ENCODE measurements at regions not wholly inside any gene's neighbourhood (a gene's known extent, or its start where the extent isn't known, plus 50 kb on each side); places are given as distances from the start of the nearest gene placed in this dataset.

- DNase-seq: no peak
- no peak overlapping the region for H3K4me3 Mint-ChIP-seq
- H3K27me3 Mint-ChIP-seq: no peaks in the 10 kb centered on the region
- CTCF ChIA-PET: no interaction called here
- Histone ChIP-seq H3K27ac (ENCODE audit: low read depth in 1 of 2, low read length in 2 of 2) (no peak overlapping the region), H3K4me1 (ENCODE audit: insufficient read depth, low read length) (no peaks in the 10 kb centered on the region), H3K9me3 (ENCODE audit: control insufficient read depth in 1 of 2, insufficient read depth in 1 of 2, low read length in 2 of 2) (no peaks in the 10 kb centered on the region), H3K36me3 (ENCODE audit: insufficient read depth, low read length) (no peaks in the 10 kb centered on the region), H3K4me3 (ENCODE audit: low read length) (no peak overlapping the region), H3K27me3 (ENCODE audit: control insufficient read depth in 1 of 2, insufficient read depth in 2 of 2, low read length in 2 of 2) (no peaks in the 10 kb centered on the region)
- TF ChIP-seq CTCF (IDR thresholded peaks at IDR 0.05): no peak
- intact Hi-C loops (cut with DNase I, micrococcal nuclease): no loop called here
- POLR2A ChIA-PET: no interaction called here
- no peak for ATAC-seq (ENCODE audit: poor library complexity)
- H3K36me3 Mint-ChIP-seq (ENCODE audit: low read depth): no peaks in the 10 kb centered on the region
- H3K9me3 Mint-ChIP-seq: no peaks in the 10 kb centered on the region
- no peak overlapping the region for H3K27ac Mint-ChIP-seq
- H3K4me1 Mint-ChIP-seq (ENCODE audit: low read depth): no peaks in the 10 kb centered on the region
These were observed 805.7 kb downstream of the SLC4A3 start for GRCh38 chr2:220433131-220433530.

- ChIA-PET CTCF (interaction anchor here (0.8 kb wide), 1 partner anchor 12 kb away, joined by 3 read pairs; no protein-coding TSS in a partner anchor), POLR2A (no interaction called here)
- Histone ChIP-seq H3K4me3 (ENCODE audit: low read length) (no peak overlapping the region), H3K36me3 (ENCODE audit: insufficient read depth, low read length) (no peaks in the 10 kb centered on the region), H3K27ac (ENCODE audit: low read depth in 1 of 2, low read length in 2 of 2) (no peak overlapping the region), H3K4me1 (ENCODE audit: insufficient read depth, low read length) (no peaks in the 10 kb centered on the region), H3K27me3 (ENCODE audit: control insufficient read depth in 1 of 2, insufficient read depth in 2 of 2, low read length in 2 of 2) (no peaks in the 10 kb centered on the region), H3K9me3 (ENCODE audit: control insufficient read depth in 1 of 2, insufficient read depth in 1 of 2, low read length in 2 of 2) (no peaks in the 10 kb centered on the region)
- Mint-ChIP-seq H3K36me3 (ENCODE audit: low read depth) (no peaks in the 10 kb centered on the region), H3K27ac (no peak overlapping the region), H3K4me1 (ENCODE audit: low read depth) (no peaks in the 10 kb centered on the region), H3K4me3 (no peak overlapping the region), H3K9me3 (peaks cover 2% of the 10 kb centered on the region), H3K27me3 (no peaks in the 10 kb centered on the region)
- TF ChIP-seq CTCF (IDR thresholded peaks at IDR 0.05): no peak
- DNase-seq: no peak
- ATAC-seq (ENCODE audit: poor library complexity): no peak
- intact Hi-C loops (cut with DNase I, micrococcal nuclease): no loop called here
These were observed 807.0 kb downstream of the SLC4A3 start for GRCh38 chr2:220434385-220434784.

GRCh38 chr2:220437938-220438337 is 810.5 kb downstream of the SLC4A3 start:
- Histone ChIP-seq H3K4me1 (ENCODE audit: insufficient read depth, low read length) (no peaks in the 10 kb centered on the region), H3K9me3 (ENCODE audit: control insufficient read depth in 1 of 2, insufficient read depth in 1 of 2, low read length in 2 of 2) (no peaks in the 10 kb centered on the region), H3K36me3 (ENCODE audit: insufficient read depth, low read length) (no peaks in the 10 kb centered on the region), H3K27me3 (ENCODE audit: control insufficient read depth in 1 of 2, insufficient read depth in 2 of 2, low read length in 2 of 2) (no peaks in the 10 kb centered on the region), H3K4me3 (ENCODE audit: low read length) (no peak overlapping the region), H3K27ac (ENCODE audit: low read depth in 1 of 2, low read length in 2 of 2) (no peak overlapping the region)
- intact Hi-C loops (cut with DNase I, micrococcal nuclease): no loop called here
- ChIA-PET POLR2A (no interaction called here), CTCF (no interaction called here)
- Mint-ChIP-seq H3K27ac (no peak overlapping the region), H3K27me3 (no peaks in the 10 kb centered on the region), H3K4me1 (ENCODE audit: low read depth) (no peaks in the 10 kb centered on the region), H3K9me3 (peaks cover 2% of the 10 kb centered on the region), H3K4me3 (no peak overlapping the region), H3K36me3 (ENCODE audit: low read depth) (no peaks in the 10 kb centered on the region)
- ATAC-seq (ENCODE audit: poor library complexity) (no peak), DNase-seq (no peak)
- TF ChIP-seq CTCF (IDR thresholded peaks at IDR 0.05): no peak
